Activated CD4-positive, alpha-beta T cell treated with anti-CD3 and anti-CD28 coated beads, Interleukin-2, amount 10 ng/mL, durations not matched to agents 7 days and 5 days (primary cell): ENCODE measurements at regions not wholly inside any gene's neighbourhood (a gene's known extent, or its start where the extent isn't known, plus 50 kb on each side); places are given as distances from the start of the nearest gene placed in this dataset.

Experiments used
- CTCF ChIA-PET: fragments of 350-600 bp; sonication (Branson Sonifier 250); formaldehyde crosslinking; loops from one replicate; lab custom pipeline; 2021; ENCODE audit warnings: antibody characterized with exemption; lab: Charles Lee
- POLR2A ChIA-PET: fragments of 350-600 bp; sonication (Branson Sonifier 250); formaldehyde crosslinking; loops from one replicate; lab custom pipeline; 2021; ENCODE audit warnings: antibody characterized with exemption; lab: Charles Lee
- DNase-seq: peaks from one replicate; pipeline ENCODE4 v3.0.0-alpha.2; 2020
- H3K27ac Mint-ChIP-seq: one replicate; pipeline ENCODE4 v1.8.0; 2021; ENCODE audit warnings: mild to moderate bottlenecking, moderate library complexity, mixed read lengths
- H3K27me3 Mint-ChIP-seq: one replicate; pipeline ENCODE4 v1.8.0; 2021; ENCODE audit warnings: mixed read lengths
- H3K36me3 Mint-ChIP-seq: one replicate; pipeline ENCODE4 v1.8.0; 2021; ENCODE audit warnings: low read depth, mixed read lengths
- H3K4me1 Mint-ChIP-seq: one replicate; pipeline ENCODE4 v1.8.0; 2021; ENCODE audit warnings: mixed read lengths
- H3K4me3 Mint-ChIP-seq: one replicate; pipeline ENCODE4 v1.8.0; 2021; ENCODE audit warnings: mild to moderate bottlenecking, moderate library complexity, mixed read lengths
- H3K9me3 Mint-ChIP-seq: one replicate; pipeline ENCODE4 v1.8.0; 2021; ENCODE audit warnings: mixed read lengths

GRCh38 chr4:100806988-100807387, 289.2 kb upstream of the EMCN start:
- no peaks in the 10 kb centered on the region for H3K36me3 Mint-ChIP-seq
- ChIA-PET CTCF (no interaction called here), POLR2A (no interaction called here)
- H3K4me3 Mint-ChIP-seq: no peak overlapping the region
- no peak for DNase-seq
- H3K4me1 Mint-ChIP-seq: no peaks in the 10 kb centered on the region
- H3K9me3 Mint-ChIP-seq: no peaks in the 10 kb centered on the region
- no peaks in the 10 kb centered on the region for H3K27me3 Mint-ChIP-seq
- H3K27ac Mint-ChIP-seq: no peak overlapping the region

DNA sequence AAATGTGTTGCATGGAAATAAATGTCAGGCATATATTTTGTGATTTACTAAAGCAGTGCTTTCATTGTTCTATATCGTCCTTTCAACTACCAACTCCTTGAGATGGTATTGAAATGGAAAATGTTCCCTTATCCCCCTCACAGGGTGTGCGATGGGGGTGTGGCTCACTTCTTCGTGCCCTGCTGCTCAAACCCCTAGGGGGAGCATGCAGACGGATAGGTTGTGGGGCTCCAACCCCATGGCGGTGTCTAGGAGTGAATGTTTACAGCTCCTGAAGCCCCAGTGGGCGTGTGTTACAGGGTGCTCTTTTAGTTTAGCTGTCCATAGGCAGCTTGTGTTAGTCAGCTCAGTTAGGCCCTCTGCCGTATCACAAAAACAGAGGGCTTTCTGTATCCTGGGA, 287.7 kb upstream of the EMCN start:
- DNase-seq: no peak
- POLR2A ChIA-PET: no interaction called here
- no peak overlapping the region for H3K4me3 Mint-ChIP-seq
- CTCF ChIA-PET: no interaction called here
- no peak overlapping the region for H3K27ac Mint-ChIP-seq
- H3K9me3 Mint-ChIP-seq: no peaks in the 10 kb centered on the region
- H3K36me3 Mint-ChIP-seq: no peaks in the 10 kb centered on the region
- no peaks in the 10 kb centered on the region for H3K27me3 Mint-ChIP-seq
- no peaks in the 10 kb centered on the region for H3K4me1 Mint-ChIP-seq

- no peaks in the 10 kb centered on the region for H3K9me3 Mint-ChIP-seq
- DNase-seq: no peak
- H3K27me3 Mint-ChIP-seq: no peaks in the 10 kb centered on the region
- CTCF ChIA-PET: no interaction called here
- no peak overlapping the region for H3K27ac Mint-ChIP-seq
- no peaks in the 10 kb centered on the region for H3K36me3 Mint-ChIP-seq
- POLR2A ChIA-PET: no interaction called here
- H3K4me1 Mint-ChIP-seq: no peaks in the 10 kb centered on the region
- H3K4me3 Mint-ChIP-seq: no peak overlapping the region
Observed at GRCh38 chr4:100804576-100805360, 286.9 kb upstream of the EMCN start.

DNA sequence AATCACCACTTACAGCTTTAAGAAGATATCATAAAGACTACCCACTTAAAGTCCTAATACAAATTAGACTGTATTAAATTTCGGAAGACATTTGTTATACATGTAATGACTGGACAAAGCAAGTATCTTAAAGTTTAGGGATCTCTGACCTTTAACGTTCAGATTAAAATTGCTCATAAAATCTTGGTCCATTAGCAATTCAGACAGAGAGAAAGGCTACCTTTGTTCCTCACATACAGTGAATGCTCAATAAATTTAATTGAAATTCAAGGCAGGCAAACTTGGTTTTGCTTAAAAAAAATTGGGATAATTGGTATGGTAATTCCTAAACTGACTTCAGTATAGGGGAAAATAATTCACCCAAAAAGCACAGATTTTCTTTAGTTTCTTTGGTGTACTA, 285.9 kb upstream of the EMCN start:
- no peaks in the 10 kb centered on the region for H3K4me1 Mint-ChIP-seq
- ChIA-PET POLR2A (no interaction called here), CTCF (no interaction called here)
- H3K9me3 Mint-ChIP-seq: no peaks in the 10 kb centered on the region
- H3K4me3 Mint-ChIP-seq: no peak overlapping the region
- H3K27ac Mint-ChIP-seq: no peak overlapping the region
- DNase-seq: no peak
- no peaks in the 10 kb centered on the region for H3K36me3 Mint-ChIP-seq
- H3K27me3 Mint-ChIP-seq: no peaks in the 10 kb centered on the region

- Mint-ChIP-seq H3K27me3 (no peaks in the 10 kb centered on the region), H3K36me3 (no peaks in the 10 kb centered on the region), H3K27ac (no peak overlapping the region), H3K9me3 (no peaks in the 10 kb centered on the region), H3K4me1 (no peaks in the 10 kb centered on the region), H3K4me3 (no peak overlapping the region)
- DNase-seq: no peak
- ChIA-PET POLR2A (no interaction called here), CTCF (no interaction called here)
Observed at GRCh38 chr4:100799761-100800539, 282.1 kb upstream of the EMCN start.

- H3K4me1 Mint-ChIP-seq: no peaks in the 10 kb centered on the region
- CTCF ChIA-PET: no interaction called here
- no peak overlapping the region for H3K4me3 Mint-ChIP-seq
- H3K27me3 Mint-ChIP-seq: no peaks in the 10 kb centered on the region
- POLR2A ChIA-PET: no interaction called here
- no peaks in the 10 kb centered on the region for H3K36me3 Mint-ChIP-seq
- H3K9me3 Mint-ChIP-seq: no peaks in the 10 kb centered on the region
- no peak for DNase-seq
- H3K27ac Mint-ChIP-seq: no peak overlapping the region
Observed at GRCh38 chr4:100797791-100798190, 280.0 kb upstream of the EMCN start.

- CTCF ChIA-PET: no interaction called here
- Mint-ChIP-seq H3K36me3 (no peaks in the 10 kb centered on the region), H3K4me1 (no peaks in the 10 kb centered on the region), H3K9me3 (no peaks in the 10 kb centered on the region), H3K4me3 (no peak overlapping the region), H3K27me3 (no peaks in the 10 kb centered on the region), H3K27ac (no peak overlapping the region)
- DNase-seq: no peak
- POLR2A ChIA-PET: no interaction called here
Observed at GRCh38 chr4:100797356-100797755, 279.5 kb upstream of the EMCN start.

DNA sequence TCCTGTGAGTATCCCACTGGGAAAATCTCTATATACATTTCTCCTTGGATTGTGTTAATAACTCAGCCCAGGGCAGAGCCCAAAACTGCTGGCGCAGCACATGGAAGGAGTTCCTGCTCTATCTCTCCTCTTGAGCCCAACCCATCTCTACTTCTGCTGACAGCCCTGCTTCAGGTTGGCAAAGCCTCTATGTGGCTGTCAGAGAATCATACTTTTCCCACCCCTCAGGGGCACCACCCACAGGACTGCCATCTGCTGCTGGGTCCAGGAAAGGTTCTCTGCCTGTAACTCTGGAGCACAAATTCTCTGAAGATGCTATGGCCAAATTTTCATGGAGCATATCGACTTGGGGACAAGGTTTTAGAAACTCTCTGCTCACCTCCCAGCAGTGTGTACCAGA, 278.5 kb upstream of the EMCN start:
- no peaks in the 10 kb centered on the region for H3K9me3 Mint-ChIP-seq
- DNase-seq: no peak
- no peaks in the 10 kb centered on the region for H3K36me3 Mint-ChIP-seq
- no peak overlapping the region for H3K27ac Mint-ChIP-seq
- H3K4me3 Mint-ChIP-seq: no peak overlapping the region
- ChIA-PET POLR2A (no interaction called here), CTCF (no interaction called here)
- H3K4me1 Mint-ChIP-seq: no peaks in the 10 kb centered on the region
- H3K27me3 Mint-ChIP-seq: no peaks in the 10 kb centered on the region

DNA sequence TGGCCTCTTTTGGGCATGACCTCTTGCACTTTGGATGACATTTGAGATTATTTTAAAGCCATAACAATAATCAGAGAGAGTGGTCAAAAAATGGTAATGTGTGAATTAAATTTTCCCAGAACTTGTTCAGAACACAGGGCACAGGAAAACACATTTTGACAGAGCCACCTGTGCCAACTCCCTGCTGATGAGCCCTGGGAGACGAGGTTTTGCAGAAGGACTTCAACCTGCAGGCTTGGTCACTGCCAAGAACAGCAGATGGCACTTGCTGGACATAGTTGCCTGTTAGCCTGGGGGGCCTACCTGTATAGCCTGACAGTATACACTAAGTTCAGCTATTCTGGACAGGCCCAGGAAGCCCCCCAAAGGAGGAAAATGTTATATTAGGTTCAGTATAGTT, 277.8 kb upstream of the EMCN start:
- Mint-ChIP-seq H3K4me1 (no peaks in the 10 kb centered on the region), H3K9me3 (no peaks in the 10 kb centered on the region), H3K4me3 (no peak overlapping the region), H3K27ac (no peak overlapping the region), H3K27me3 (no peaks in the 10 kb centered on the region), H3K36me3 (no peaks in the 10 kb centered on the region)
- no peak for DNase-seq
- ChIA-PET CTCF (no interaction called here), POLR2A (no interaction called here)

GRCh38 chr4:100790836-100791615, 273.2 kb upstream of the EMCN start:
- no peaks in the 10 kb centered on the region for H3K36me3 Mint-ChIP-seq
- H3K27ac Mint-ChIP-seq: no peak overlapping the region
- no peaks in the 10 kb centered on the region for H3K4me1 Mint-ChIP-seq
- no peaks in the 10 kb centered on the region for H3K9me3 Mint-ChIP-seq
- ChIA-PET POLR2A (no interaction called here), CTCF (no interaction called here)
- no peaks in the 10 kb centered on the region for H3K27me3 Mint-ChIP-seq
- no peak overlapping the region for H3K4me3 Mint-ChIP-seq
- DNase-seq: no peak

DNA sequence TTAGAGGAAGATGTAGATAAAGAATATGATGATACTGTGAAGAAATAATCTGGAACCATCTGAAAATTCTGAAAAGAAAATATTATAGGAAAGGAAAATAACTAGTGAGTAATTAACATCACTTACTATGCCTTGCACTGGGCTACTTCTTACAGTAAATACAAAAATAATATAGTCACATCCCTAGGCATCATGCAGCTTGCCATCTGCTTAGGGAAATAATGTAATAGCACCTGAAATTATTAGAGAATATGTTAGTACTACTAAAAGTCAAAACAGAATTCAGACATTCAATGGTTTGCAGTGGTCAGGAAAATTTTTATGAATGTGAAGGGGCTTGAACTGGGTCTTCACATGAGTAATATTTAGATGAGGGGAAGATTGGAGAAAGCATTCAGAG, 272.2 kb upstream of the EMCN start:
- no peaks in the 10 kb centered on the region for H3K9me3 Mint-ChIP-seq
- no peaks in the 10 kb centered on the region for H3K4me1 Mint-ChIP-seq
- H3K36me3 Mint-ChIP-seq: no peaks in the 10 kb centered on the region
- ChIA-PET CTCF (no interaction called here), POLR2A (no interaction called here)
- H3K27me3 Mint-ChIP-seq: no peaks in the 10 kb centered on the region
- DNase-seq: no peak
- H3K27ac Mint-ChIP-seq: no peak overlapping the region
- no peak overlapping the region for H3K4me3 Mint-ChIP-seq

GRCh38 chr4:100786481-100786880, 268.7 kb upstream of the EMCN start:
- H3K27ac Mint-ChIP-seq: no peak overlapping the region
- no peak overlapping the region for H3K4me3 Mint-ChIP-seq
- no peaks in the 10 kb centered on the region for H3K4me1 Mint-ChIP-seq
- H3K9me3 Mint-ChIP-seq: no peaks in the 10 kb centered on the region
- POLR2A ChIA-PET: no interaction called here
- CTCF ChIA-PET: no interaction called here
- no peaks in the 10 kb centered on the region for H3K27me3 Mint-ChIP-seq
- H3K36me3 Mint-ChIP-seq: no peaks in the 10 kb centered on the region
- no peak for DNase-seq

DNA sequence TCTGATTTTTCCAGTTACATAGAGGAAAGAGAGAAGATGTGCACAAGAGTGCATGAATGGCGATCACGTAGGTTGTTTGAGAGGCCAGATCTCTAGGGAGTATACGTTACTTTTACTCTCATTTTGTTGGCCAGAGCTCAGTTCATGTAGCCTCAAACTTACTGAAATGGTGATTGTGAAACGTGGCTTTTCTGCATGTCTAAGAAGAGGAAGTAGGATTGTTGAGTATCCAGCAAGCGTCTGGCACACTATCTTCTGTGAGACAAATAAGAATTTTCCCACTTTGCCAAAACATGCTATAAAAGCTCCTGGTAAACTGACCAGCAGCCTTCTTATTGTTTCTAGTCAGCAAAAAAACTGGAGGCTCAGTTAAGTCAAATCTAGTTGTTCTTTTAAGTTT, 264.5 kb upstream of the EMCN start:
- no peaks in the 10 kb centered on the region for H3K36me3 Mint-ChIP-seq
- no peaks in the 10 kb centered on the region for H3K4me1 Mint-ChIP-seq
- H3K27ac Mint-ChIP-seq: no peak overlapping the region
- POLR2A ChIA-PET: no interaction called here
- H3K9me3 Mint-ChIP-seq: no peaks in the 10 kb centered on the region
- no peak for DNase-seq
- no peak overlapping the region for H3K4me3 Mint-ChIP-seq
- H3K27me3 Mint-ChIP-seq: no peaks in the 10 kb centered on the region
- CTCF ChIA-PET: no interaction called here
